Upper lobe of right lung (tissue), 1 donor: ENCODE measurements at regions not wholly inside any gene's neighbourhood (a gene's known extent, or its start where the extent isn't known, plus 50 kb on each side); places are given as distances from the start of the nearest gene placed in this dataset.

ENCODE experiments used
- ATAC-seq: fragments of 200-7000 bp; cut with Tn5 transposase; one replicate; pipeline ENCODE4 v1.9.1; 2020; ENCODE audit warnings: mild to moderate bottlenecking, moderate library complexity
- DNase-seq: peaks from one replicate; pipeline ENCODE4 v3.0.0-alpha.2; 2020
- H3K27ac ChIP-seq: fragments of 200-600 bp; one replicate; pipeline ENCODE4 v1.8.0; 2022
- H3K27me3 ChIP-seq: fragments of 200-600 bp; one replicate; pipeline ENCODE4 v1.8.0; 2022; ENCODE audit warnings: mild to moderate bottlenecking
- H3K36me3 ChIP-seq: fragments of 200-600 bp; one replicate; pipeline ENCODE4 v1.8.0; 2022
- H3K4me1 ChIP-seq: fragments of 200-600 bp; one replicate; pipeline ENCODE4 v1.8.0; 2022
- H3K4me3 ChIP-seq: fragments of 200-600 bp; one replicate; pipeline ENCODE4 v1.8.0; 2022; ENCODE audit warnings: mild to moderate bottlenecking
- H3K9me3 ChIP-seq: fragments of 200-600 bp; one replicate; pipeline ENCODE4 v1.8.0; 2022
- CTCF ChIP-seq: fragments of 200-600 bp; IDR thresholded peaks from one replicate; pipeline ENCODE4 v1.8.0; 2022; ENCODE audit warnings: antibody characterized with exemption
- intact Hi-C: fragments of 100-400 bp; cut with DNase I; formaldehyde crosslinking; loops from one replicate; pipeline ENCODE4 v1.11.0; 2022
- donor health status: DM: no; HTN: yes; CAD: no; lungs with severe emphysema.

GRCh38 chr11:100562128-100562527, 125.0 kb upstream of the ARHGAP42 start:
- Histone ChIP-seq H3K36me3 (no peaks in the 10 kb centered on the region), H3K27me3 (no peaks in the 10 kb centered on the region), H3K4me3 (no peak overlapping the region), H3K4me1 (peaks cover 16% of the 10 kb centered on the region), H3K9me3 (no peaks in the 10 kb centered on the region), H3K27ac (no peak overlapping the region)
- intact Hi-C loops, result no loop called here
- ATAC-seq (peak; percentile 30), DNase-seq (no peak)
- TF ChIP-seq CTCF, result no peak

DNA sequence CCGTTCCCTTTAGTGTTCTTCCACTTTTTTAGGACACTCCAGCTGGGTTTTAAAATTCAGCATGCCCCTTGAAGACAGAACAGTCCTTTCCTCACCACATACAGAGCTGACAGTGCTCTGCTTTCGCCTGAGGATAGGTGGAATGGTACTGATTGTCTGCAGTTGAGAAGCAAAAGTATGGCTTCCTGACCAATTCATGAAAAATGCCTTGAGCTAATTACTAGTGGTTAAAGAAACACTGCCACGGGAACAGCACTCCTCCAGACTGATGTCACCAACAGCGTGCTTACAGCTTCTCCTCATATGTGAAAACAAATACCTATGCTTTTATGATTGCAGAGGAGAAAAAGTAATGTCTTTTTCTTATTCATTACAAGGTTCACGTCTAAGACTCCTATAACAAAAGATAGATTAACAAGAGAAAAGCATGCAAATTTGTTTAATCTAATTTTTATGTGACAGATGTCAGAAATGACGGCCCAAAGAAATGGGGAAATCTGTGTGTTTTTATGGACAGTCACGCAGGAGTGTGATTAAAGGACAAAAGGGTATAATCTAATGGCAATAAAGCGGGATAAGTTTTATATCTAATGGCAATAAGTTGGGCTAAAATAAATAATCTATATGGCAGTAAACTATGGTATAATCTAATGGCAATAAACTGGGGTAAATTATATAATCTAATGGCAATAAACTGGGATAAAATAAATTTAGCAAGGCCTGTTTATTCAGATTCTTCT, 123.4 kb upstream of the ARHGAP42 start:
- no peaks in the 10 kb centered on the region for H3K36me3 ChIP-seq

GRCh38 chr11:100573911-100574513, 113.1 kb upstream of the ARHGAP42 start:
- no peaks in the 10 kb centered on the region for H3K36me3 ChIP-seq
- no peaks in the 10 kb centered on the region for H3K9me3 ChIP-seq
- intact Hi-C loops, result no loop called here
- no peak for DNase-seq
- no peak for TF ChIP-seq CTCF
- ATAC-seq, result no peak
- H3K4me3 ChIP-seq, result no peak overlapping the region
- H3K27ac ChIP-seq, result no peak overlapping the region
- peaks cover 4% of the 10 kb centered on the region for H3K4me1 ChIP-seq
- no peaks in the 10 kb centered on the region for H3K27me3 ChIP-seq

More for the DNA sequence above, 123.4 kb upstream of the ARHGAP42 start:
- no peak for DNase-seq
- Histone ChIP-seq H3K27ac (no peak overlapping the region), H3K9me3 (no peaks in the 10 kb centered on the region), H3K4me3 (no peak overlapping the region), H3K4me1 (peaks cover 16% of the 10 kb centered on the region), H3K27me3 (no peaks in the 10 kb centered on the region)
- TF ChIP-seq CTCF, result no peak
- no peak for ATAC-seq
- intact Hi-C loops, result no loop called here

DNA sequence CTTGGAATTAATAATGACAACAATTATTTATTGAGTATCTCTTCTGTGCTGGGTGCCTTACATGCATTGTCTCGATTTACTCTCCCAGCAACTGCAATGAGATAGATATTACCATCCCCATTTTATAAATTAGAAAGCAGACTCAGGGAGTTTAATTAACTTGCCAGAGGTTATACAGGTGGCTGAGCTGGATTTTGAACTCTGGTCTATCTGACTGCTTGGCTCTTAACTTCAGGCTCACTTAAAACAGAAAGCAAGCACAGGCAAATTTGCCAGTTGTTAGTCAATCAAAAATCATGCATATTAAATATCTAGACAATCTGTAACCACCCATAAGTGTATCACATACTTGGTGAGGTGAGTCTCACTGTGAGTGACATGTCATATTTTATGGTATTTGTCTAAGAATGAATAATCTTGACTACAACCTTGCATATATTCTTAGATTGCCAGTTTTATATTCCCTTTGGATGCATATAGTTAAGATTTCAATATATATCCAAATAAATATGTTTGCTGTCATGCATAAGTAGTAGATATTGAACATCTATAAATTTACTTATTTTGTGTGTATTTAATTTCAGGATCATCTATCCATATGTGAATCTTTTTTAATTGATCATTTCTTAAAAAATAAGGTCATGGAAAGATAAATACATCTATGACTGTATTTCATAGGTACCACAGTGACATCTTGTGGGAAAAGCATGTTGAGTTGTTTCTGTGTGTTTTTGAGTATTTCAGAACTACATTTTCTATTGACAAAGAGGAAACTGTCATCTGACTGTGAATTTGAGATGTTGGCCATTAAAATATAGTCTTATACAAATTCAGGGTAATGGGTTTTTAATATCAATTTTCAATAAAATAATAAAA, 112.0 kb upstream of the ARHGAP42 start:
- no peak overlapping the region for H3K27ac ChIP-seq
- peaks cover 4% of the 10 kb centered on the region for H3K4me1 ChIP-seq
- TF ChIP-seq CTCF, result peak; percentile 40
- no peaks in the 10 kb centered on the region for H3K9me3 ChIP-seq
- no peaks in the 10 kb centered on the region for H3K36me3 ChIP-seq
- DNase-seq, result no peak
- intact Hi-C loops, result no loop called here
- H3K27me3 ChIP-seq, result no peaks in the 10 kb centered on the region
- H3K4me3 ChIP-seq, result no peak overlapping the region
- no peak for ATAC-seq

- H3K4me1 ChIP-seq, result peaks cover 4% of the 10 kb centered on the region
- H3K27me3 ChIP-seq, result no peaks in the 10 kb centered on the region
- H3K4me3 ChIP-seq, result no peak overlapping the region
- TF ChIP-seq CTCF, result peak; percentile 73
- no peak for DNase-seq
- ATAC-seq, result peak; percentile 87
- H3K36me3 ChIP-seq, result no peaks in the 10 kb centered on the region
- intact Hi-C loops, result no loop called here
- no peaks in the 10 kb centered on the region for H3K9me3 ChIP-seq
- H3K27ac ChIP-seq, result no peak overlapping the region
Measured at GRCh38 chr11:100575860-100576717, 111.0 kb upstream of the ARHGAP42 start.
